Stomach smooth muscle (tissue), 2 donors: ENCODE measurements at regions not wholly inside any gene's neighbourhood (a gene's known extent, or its start where the extent isn't known, plus 50 kb on each side); places are given as distances from the start of the nearest gene placed in this dataset.

ENCODE experiments used
- H3K27ac ChIP-seq: one replicate; pipeline ENCODE4 v1.7.0; 2013; ENCODE audit warnings: mild to moderate bottlenecking, low read length, inconsistent platforms
- H3K27me3 ChIP-seq, 2 donors: one replicate each; pipeline ENCODE4 v1.7.0; 2013; ENCODE audit warnings: low read length in 2 of 2; ENCODE audit not compliant: insufficient read depth in 2 of 2, control insufficient read depth in 1 of 2
- H3K36me3 ChIP-seq, 2 donors: one replicate each; pipeline ENCODE4 v1.7.0; 2013; ENCODE audit warnings: low read length in 2 of 2; ENCODE audit not compliant: control insufficient read depth in 2 of 2, insufficient read depth in 2 of 2
- H3K4me1 ChIP-seq: one replicate; pipeline ENCODE4 v1.7.0; 2013; ENCODE audit warnings: low read length; ENCODE audit not compliant: control insufficient read depth, insufficient read depth
- H3K4me3 ChIP-seq, 2 donors: one replicate each; pipeline ENCODE4 v1.7.0; 2013; ENCODE audit warnings: low read length in 2 of 2
- H3K9ac ChIP-seq, 2 donors: one replicate each; pipeline ENCODE4 v1.7.0; 2013; ENCODE audit warnings: low read length in 2 of 2, mild to moderate bottlenecking in 1 of 2
- H3K9me3 ChIP-seq, 2 donors: one replicate each; pipeline ENCODE4 v1.7.0; 2013; ENCODE audit warnings: low read length in 2 of 2; ENCODE audit not compliant: control insufficient read depth in 2 of 2
- donor health status: healthy.
- donor health status: Pancreatic carcinoma.

DNA sequence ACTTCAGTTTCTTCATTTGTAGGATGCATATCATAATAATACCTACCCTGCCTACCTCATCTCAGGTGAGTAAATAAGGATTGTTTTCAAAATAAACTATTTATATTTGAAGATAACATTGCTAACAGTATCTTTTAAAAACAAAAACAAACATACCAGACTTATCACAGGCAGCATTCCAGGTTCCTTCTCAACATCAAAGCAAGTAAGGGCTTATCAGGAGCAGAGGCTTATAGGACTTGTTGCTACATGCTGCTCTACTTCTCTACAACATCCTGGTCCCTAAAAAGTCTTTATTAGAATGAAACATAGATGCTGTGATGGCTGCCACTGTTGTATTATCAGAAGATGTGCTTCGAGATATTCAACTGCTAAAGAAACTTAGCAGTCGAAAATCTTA is 149.2 kb upstream of the PRDM1 start:
- Histone ChIP-seq H3K9me3 (no peaks in the 10 kb centered on the region), H3K36me3 (no peaks in the 10 kb centered on the region), H3K27me3 (peaks cover 0 to 3% of the 10 kb centered on the region in 2 donors), H3K9ac (no peak overlapping the region), H3K4me3 (no peak overlapping the region), H3K27ac (no peak overlapping the region), H3K4me1 (no peaks in the 10 kb centered on the region)

DNA sequence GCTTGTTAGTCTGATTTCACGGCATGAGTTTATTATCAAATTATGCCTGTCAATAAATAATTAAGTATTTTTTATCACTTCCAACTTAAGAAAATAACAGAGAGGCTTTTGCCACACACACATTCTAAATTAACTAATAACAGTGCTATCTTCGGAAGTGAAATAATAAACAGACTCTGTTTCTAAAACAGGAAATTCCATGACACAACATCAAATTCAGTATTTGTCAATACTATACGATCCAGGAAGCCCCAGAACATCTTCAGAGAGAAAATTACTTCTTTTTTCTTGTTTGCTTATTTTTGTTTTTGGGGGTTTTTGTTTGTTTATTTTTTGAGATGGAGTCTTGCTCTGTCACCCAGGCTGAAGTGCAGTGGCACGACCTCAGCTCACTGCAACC is 150.7 kb upstream of the PRDM1 start:
- no peaks in the 10 kb centered on the region for H3K4me1 ChIP-seq
- H3K27me3 ChIP-seq: peaks cover 0 to 3% of the 10 kb centered on the region in 2 donors
- H3K36me3 ChIP-seq: no peaks in the 10 kb centered on the region
- no peak overlapping the region for H3K4me3 ChIP-seq
- no peak overlapping the region for H3K27ac ChIP-seq
- H3K9ac ChIP-seq: no peak overlapping the region
- no peaks in the 10 kb centered on the region for H3K9me3 ChIP-seq

DNA sequence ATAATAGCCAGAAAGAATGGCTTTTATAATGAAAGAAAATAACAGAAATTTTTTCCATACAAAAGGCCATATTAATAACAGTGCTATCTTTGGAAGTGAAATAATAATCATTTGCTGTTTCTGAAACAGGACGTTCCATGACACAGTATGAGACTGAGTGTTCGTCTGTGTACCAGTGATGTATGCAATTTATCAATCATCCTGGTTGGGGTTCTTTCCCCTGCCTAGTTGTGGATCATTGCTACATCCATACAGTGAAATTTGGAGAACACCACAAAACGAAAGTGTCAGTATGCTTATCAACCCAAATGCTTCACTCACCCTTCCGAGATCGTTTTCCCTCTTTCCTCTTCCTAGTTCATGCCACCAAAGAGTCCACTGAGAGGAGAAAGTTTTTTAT is 151.4 kb upstream of the PRDM1 start:
- peaks cover 0 to 3% of the 10 kb centered on the region in 2 donors for H3K27me3 ChIP-seq
- no peaks in the 10 kb centered on the region for H3K4me1 ChIP-seq
- no peaks in the 10 kb centered on the region for H3K9me3 ChIP-seq
- no peak overlapping the region for H3K9ac ChIP-seq
- no peaks in the 10 kb centered on the region for H3K36me3 ChIP-seq
- no peak overlapping the region for H3K27ac ChIP-seq
- no peak overlapping the region for H3K4me3 ChIP-seq

DNA sequence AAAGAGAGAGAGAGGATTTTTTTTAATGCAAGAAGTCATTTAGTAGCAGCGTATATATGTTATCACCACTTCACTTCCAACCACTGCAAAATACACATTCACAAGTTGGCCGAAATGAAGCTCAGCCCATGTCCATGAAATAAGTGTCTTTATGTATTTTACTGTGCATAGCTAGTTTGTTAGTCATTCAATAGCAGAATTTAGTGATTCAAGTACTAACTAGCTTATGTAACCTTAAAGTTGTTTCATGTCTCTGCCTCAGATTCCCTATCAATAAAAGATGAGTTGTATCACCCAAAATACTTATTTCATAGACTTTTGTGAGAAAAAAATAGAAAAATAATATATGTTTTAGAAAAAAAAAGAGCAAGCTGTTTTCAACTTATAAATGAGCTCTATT is 153.7 kb upstream of the PRDM1 start:
- H3K4me1 ChIP-seq: no peaks in the 10 kb centered on the region
- no peaks in the 10 kb centered on the region for H3K36me3 ChIP-seq
- H3K27me3 ChIP-seq: no peaks in the 10 kb centered on the region
- H3K27ac ChIP-seq: no peak overlapping the region
- H3K9ac ChIP-seq: no peak overlapping the region
- no peaks in the 10 kb centered on the region for H3K9me3 ChIP-seq
- no peak overlapping the region for H3K4me3 ChIP-seq

DNA sequence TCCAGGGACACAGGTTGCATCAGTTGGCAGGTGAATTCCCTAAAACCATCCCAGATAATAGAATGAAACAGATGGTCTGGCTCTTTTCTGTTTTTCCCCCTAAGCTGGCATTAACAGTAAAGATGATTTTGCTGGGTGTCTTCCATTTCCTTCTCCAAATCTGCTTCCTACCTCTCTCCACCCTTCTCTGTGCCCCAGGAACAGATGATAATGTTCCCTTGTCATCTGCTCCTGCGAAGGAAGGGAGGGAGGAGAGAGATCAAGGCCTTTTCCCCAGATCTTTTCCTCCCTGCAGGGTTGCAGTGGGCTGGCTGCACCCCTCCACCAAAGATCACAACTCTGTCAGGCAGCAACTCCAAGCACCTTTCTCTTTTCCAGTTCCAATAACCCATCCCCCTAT is 156.5 kb upstream of the PRDM1 start:
- Histone ChIP-seq H3K9me3 (no peaks in the 10 kb centered on the region), H3K27ac (no peak overlapping the region)

DNA sequence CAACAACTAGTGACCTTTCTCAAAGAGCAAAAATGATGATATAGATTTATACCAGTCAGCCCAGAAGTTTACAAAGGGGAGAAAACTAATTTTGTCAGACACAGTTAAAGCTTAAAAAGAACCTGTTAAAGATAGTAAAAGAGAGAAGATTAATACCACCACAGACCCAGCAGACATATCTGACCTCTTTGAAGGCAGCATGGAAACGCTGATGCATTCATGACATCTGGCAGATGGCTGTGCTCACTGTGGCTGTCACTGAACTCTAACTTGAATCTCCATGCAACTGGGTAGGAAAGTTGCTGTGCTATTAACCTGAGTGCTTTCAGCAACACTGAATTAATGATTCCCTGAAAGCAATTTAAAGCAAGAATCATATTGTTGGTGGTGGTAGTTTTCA is 159.8 kb upstream of the PRDM1 start:
- Histone ChIP-seq H3K9ac (no peak overlapping the region), H3K36me3 (no peaks in the 10 kb centered on the region), H3K27ac (no peak overlapping the region), H3K27me3 (no peaks in the 10 kb centered on the region), H3K9me3 (no peaks in the 10 kb centered on the region), H3K4me1 (no peaks in the 10 kb centered on the region), H3K4me3 (no peak overlapping the region)

More for the DNA sequence above, 156.5 kb upstream of the PRDM1 start:
- Histone ChIP-seq H3K4me3 (no peak overlapping the region), H3K4me1 (no peaks in the 10 kb centered on the region), H3K27me3 (no peaks in the 10 kb centered on the region), H3K36me3 (no peaks in the 10 kb centered on the region), H3K9ac (no peak overlapping the region)

DNA sequence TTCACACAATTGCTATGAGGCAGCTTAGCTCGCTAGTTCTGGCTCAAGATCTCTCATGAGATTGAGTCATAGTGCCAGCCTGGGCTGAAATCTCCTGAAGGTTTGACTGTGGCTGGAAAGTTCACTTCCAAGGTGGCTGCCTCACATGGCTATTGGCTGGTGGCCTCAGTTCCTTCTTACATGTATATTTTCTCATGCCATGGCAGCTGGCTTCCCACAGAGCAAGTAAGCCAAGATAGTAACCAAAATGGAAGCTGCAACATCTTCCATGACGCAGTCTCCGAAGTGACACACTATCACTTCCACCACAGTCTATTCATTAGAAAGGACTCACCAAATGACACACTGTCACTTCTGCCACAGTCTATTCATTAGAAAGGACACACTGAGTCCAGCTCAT is 160.4 kb upstream of the PRDM1 start:
- H3K9ac ChIP-seq: no peak overlapping the region
- H3K27ac ChIP-seq: no peak overlapping the region
- H3K9me3 ChIP-seq: no peaks in the 10 kb centered on the region
- no peaks in the 10 kb centered on the region for H3K36me3 ChIP-seq
- no peak overlapping the region for H3K4me3 ChIP-seq
- no peaks in the 10 kb centered on the region for H3K27me3 ChIP-seq
- no peaks in the 10 kb centered on the region for H3K4me1 ChIP-seq

DNA sequence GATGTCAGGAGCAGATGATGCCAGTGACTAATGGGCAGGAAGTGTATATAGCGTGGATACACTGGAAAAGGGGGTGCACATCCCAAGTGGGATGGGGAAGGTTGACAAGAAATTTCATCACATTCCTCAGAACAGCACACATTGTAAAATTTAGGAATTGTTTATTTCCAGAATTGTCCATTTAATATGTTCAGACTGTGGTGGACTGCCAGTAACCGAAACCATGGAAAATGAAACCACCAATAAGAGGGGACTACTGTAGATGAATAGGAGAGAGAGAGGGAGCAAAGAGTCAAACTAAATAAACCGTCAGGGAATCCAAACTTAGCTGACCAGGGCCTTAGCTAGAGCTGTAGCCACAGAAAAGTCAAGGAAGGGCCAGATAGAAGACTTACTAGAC is 164.4 kb upstream of the PRDM1 start:
- no peaks in the 10 kb centered on the region for H3K4me1 ChIP-seq
- no peaks in the 10 kb centered on the region for H3K9me3 ChIP-seq
- no peak overlapping the region for H3K9ac ChIP-seq

DNA sequence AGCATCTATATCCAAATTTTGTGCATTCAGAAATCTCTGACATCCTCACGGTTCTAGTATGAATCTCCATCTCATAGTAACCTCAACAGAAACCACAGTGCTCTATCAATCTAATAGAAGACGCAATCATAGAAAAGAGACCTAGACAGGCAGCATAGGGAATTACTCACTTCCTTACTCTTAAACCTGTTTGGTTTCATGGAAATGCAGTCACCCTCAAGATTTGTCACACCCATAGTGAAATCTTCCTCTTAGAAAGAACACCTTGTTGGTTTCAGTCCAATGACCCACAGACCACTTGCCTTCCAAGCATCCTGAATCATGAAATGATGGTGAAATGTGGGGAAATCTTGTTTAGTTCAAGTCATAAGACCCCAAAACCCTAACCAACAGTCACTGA is 166.1 kb upstream of the PRDM1 start:
- Histone ChIP-seq H3K27me3 (no peaks in the 10 kb centered on the region), H3K9me3 (no peaks in the 10 kb centered on the region), H3K4me1 (no peaks in the 10 kb centered on the region), H3K4me3 (no peak overlapping the region), H3K27ac (no peak overlapping the region), H3K36me3 (no peaks in the 10 kb centered on the region), H3K9ac (no peak overlapping the region)

More for the DNA sequence above, 164.4 kb upstream of the PRDM1 start:
- Histone ChIP-seq H3K27me3 (no peaks in the 10 kb centered on the region), H3K27ac (no peak overlapping the region), H3K36me3 (no peaks in the 10 kb centered on the region), H3K4me3 (no peak overlapping the region)

DNA sequence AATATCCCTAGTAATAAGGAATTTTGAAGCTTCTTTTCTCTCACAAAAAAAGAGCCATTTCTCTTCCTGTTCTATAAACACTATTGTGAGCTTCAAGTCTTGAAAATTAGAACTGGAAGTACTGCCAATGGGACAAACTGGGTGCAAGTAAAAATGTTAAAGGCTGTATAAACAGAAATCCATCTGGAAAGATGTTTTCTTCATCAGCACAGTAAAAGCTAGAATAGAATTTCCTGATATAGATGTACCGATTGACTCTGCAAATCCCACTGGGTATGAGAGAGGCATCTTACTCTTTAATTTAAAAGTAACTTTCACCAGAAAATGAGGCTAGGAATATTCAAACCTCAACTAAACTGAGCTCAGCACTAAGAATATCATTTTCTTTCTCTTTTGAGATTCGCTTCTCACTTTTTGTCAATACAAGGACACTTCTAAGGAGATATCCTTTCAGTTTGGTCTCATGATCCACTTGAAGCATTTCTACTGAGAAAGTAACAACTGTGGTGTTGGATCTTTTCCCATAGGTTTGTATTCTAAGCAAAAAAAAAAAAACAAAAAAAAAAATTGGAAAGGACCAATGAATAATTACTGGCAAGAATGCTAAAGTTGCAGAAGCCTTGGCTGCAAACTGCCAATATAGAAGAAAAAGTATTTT is 169.0 kb upstream of the PRDM1 start:
- no peak overlapping the region for H3K4me3 ChIP-seq
- no peaks in the 10 kb centered on the region for H3K27me3 ChIP-seq
- H3K27ac ChIP-seq: no peak overlapping the region
- H3K9me3 ChIP-seq: no peaks in the 10 kb centered on the region
- H3K4me1 ChIP-seq: no peaks in the 10 kb centered on the region
- no peak overlapping the region for H3K9ac ChIP-seq
- H3K36me3 ChIP-seq: no peaks in the 10 kb centered on the region

DNA sequence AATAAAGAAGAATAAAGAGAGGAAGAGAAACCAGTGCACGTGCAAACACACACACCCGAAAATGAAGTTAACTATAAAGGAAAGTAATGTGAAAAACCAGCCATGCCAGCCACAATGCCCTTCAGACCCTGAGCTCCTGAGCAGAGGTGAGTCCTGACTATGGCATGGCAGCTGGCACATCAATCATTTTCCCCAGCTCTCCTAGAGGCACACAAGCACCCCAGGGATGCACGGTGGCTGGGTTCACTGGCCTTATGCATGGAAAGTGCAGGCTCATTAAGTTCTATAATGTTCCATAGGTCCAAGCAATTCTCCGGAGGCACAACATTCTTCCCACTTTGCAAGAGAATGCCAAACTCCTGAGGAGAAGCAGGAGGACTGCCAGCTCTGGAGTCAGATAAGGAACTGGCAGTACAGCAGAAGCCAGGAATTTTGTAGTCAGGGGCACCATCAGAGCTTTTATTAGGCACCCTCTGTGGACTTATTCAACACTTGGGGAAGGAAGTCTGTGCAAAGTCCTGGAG is 175.0 kb upstream of the PRDM1 start:
- H3K4me3 ChIP-seq: no peak overlapping the region
- no peaks in the 10 kb centered on the region for H3K36me3 ChIP-seq
- H3K9ac ChIP-seq: no peak overlapping the region
- H3K27ac ChIP-seq: no peak overlapping the region
- H3K9me3 ChIP-seq: no peaks in the 10 kb centered on the region
- no peaks in the 10 kb centered on the region for H3K4me1 ChIP-seq
- H3K27me3 ChIP-seq: no peaks in the 10 kb centered on the region
